Cardiac muscle cell (in vitro differentiated cells and primary cell): ENCODE measurements at regions not wholly inside any gene's neighbourhood (a gene's known extent, or its start where the extent isn't known, plus 50 kb on each side); places are given as distances from the start of the nearest gene placed in this dataset.

Experiments used
- DNase-seq, 2 donors: peaks; one replicate each; pipeline versions ENCODE4 v3.0.0 to v3.0.0-alpha.2; 2010 to 2017; ENCODE audit warnings: low read depth in 1 of 2, low spot score in 1 of 2
- H3K27ac ChIP-seq: fragments of 200-600 bp; sonication (generic); 2 replicates; pipeline ENCODE4 v1.5.1; 2016
- H3K27me3 ChIP-seq: fragments of 200-600 bp; sonication (generic); 2 replicates; pipeline ENCODE4 v1.6.0; 2016; ENCODE audit warnings: control low read depth
- H3K36me3 ChIP-seq: fragments of 200-600 bp; sonication (generic); 2 replicates; pipeline ENCODE4 v1.5.1; 2016; ENCODE audit warnings: control low read depth
- H3K4me1 ChIP-seq: fragments of 200-600 bp; sonication (generic); 2 replicates; pipeline ENCODE4 v1.8.1; 2017; ENCODE audit warnings: low read depth, mild to moderate bottlenecking, mixed run types
- H3K4me3 ChIP-seq: fragments of 200-600 bp; sonication (generic); 2 replicates; pipeline ENCODE4 v1.5.1; 2016; ENCODE audit warnings: mild to moderate bottlenecking
- H3K9me3 ChIP-seq: fragments of 200-600 bp; sonication (generic); 2 replicates; pipeline ENCODE4 v1.5.1; 2017; ENCODE audit warnings: low read depth, mild to moderate bottlenecking, control low read depth
- TF ChIP-seq, protein P1 (sequence below): IDR thresholded peaks from 2 replicates; pipeline ENCODE4 v1.5.1; 2012; ENCODE audit warnings: low read depth, mild to moderate bottlenecking, low read length

DNA sequence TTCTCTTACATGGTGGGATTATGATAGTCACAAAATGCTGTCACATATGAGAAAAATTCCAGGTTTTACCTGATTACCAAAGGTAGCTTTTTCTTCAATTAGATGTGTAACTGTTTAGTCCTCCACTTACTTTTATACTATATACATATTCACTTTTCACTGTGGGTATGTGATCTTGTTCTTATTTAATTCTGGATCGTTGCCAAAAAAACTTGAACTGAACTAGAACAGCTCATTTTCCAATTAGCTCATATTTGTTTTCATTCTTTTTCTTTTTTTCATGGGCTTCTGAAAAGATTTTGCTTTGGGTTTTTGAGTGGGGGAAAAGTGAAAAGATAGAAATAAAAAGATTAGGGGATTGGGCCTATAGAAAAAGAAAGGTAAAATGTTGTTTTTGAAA is 291.9 kb downstream of the NDFIP2 start:
- H3K4me1 ChIP-seq, result peaks cover 23% of the 10 kb centered on the region
- H3K36me3 ChIP-seq, result no peaks in the 10 kb centered on the region
- no peak overlapping the region for H3K4me3 ChIP-seq
- DNase-seq, result no peak
- TF ChIP-seq, protein P1, sequence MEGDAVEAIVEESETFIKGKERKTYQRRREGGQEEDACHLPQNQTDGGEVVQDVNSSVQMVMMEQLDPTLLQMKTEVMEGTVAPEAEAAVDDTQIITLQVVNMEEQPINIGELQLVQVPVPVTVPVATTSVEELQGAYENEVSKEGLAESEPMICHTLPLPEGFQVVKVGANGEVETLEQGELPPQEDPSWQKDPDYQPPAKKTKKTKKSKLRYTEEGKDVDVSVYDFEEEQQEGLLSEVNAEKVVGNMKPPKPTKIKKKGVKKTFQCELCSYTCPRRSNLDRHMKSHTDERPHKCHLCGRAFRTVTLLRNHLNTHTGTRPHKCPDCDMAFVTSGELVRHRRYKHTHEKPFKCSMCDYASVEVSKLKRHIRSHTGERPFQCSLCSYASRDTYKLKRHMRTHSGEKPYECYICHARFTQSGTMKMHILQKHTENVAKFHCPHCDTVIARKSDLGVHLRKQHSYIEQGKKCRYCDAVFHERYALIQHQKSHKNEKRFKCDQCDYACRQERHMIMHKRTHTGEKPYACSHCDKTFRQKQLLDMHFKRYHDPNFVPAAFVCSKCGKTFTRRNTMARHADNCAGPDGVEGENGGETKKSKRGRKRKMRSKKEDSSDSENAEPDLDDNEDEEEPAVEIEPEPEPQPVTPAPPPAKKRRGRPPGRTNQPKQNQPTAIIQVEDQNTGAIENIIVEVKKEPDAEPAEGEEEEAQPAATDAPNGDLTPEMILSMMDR, result no peak
- H3K9me3 ChIP-seq, result no peaks in the 10 kb centered on the region
- no peaks in the 10 kb centered on the region for H3K27me3 ChIP-seq
- no peak overlapping the region for H3K27ac ChIP-seq

DNA sequence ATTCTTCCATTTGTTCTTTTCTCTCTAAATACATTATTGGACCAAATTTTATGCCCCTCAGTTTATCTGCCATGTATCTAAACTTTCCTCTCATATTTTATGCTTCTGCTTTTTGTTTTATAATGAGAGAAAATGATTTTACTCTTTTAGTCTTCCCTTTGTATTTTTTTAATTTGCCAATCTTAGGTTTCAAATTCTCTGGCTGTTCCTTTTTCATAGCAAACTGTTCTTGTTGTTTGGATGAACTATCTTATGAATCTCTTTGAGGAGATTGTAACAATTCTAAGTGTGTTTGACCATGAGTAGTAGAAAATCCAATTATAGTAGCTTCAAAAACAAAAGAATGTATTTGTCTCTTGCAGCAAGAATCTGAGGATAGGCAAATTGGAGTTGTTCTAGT is 290.5 kb downstream of the NDFIP2 start:
- H3K27ac ChIP-seq, result no peak overlapping the region
- no peaks in the 10 kb centered on the region for H3K27me3 ChIP-seq
- no peak for DNase-seq
- TF ChIP-seq, protein P1, result no peak
- H3K4me1 ChIP-seq, result peaks cover 10% of the 10 kb centered on the region
- no peaks in the 10 kb centered on the region for H3K9me3 ChIP-seq
- H3K4me3 ChIP-seq, result no peak overlapping the region
- H3K36me3 ChIP-seq, result no peaks in the 10 kb centered on the region

DNA sequence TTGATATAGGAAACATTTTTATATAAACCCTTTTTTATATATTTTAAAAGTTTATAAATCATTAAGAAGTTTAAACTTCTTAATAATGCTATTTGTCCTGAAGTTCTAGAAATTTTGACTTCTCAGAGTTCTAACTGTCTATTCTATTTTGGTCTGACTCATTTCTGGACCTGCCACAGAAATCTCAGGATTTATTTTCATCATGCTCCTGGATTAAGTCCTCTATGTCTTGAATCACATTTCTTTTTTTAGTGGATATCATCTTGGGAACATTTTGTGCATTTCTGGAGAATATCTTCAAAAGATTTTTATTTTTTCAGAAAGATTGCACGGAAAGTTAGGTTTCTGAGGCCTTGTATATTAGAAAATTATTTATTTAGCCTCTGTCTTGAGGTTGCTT is 289.1 kb downstream of the NDFIP2 start:
- no peaks in the 10 kb centered on the region for H3K4me1 ChIP-seq
- no peaks in the 10 kb centered on the region for H3K27me3 ChIP-seq
- H3K27ac ChIP-seq, result no peak overlapping the region
- DNase-seq, result no peak
- no peak overlapping the region for H3K4me3 ChIP-seq
- TF ChIP-seq, protein P1, result no peak
- H3K36me3 ChIP-seq, result no peaks in the 10 kb centered on the region
- no peaks in the 10 kb centered on the region for H3K9me3 ChIP-seq

DNA sequence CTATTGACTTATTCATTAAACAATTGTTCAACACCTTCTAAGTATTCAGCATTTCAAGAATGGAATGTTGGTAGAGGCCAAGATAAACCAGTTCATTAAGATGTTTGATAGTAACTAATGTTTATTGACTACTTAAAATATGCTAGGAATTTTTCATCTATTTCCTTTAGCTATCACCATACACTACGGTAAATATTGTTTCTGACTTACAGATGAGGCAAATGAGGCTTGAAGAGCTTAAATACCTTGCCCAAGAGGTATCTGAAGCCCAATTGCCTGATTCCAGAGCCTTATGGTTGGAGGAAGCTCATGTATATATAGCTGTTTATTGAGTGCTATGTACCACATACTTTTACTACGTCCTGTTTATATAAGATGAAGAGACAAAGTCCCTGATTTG is 286.2 kb downstream of the NDFIP2 start:
- no peak overlapping the region for H3K4me3 ChIP-seq
- TF ChIP-seq, protein P1, result no peak
- no peaks in the 10 kb centered on the region for H3K9me3 ChIP-seq
- H3K36me3 ChIP-seq, result no peaks in the 10 kb centered on the region
- no peaks in the 10 kb centered on the region for H3K27me3 ChIP-seq
- DNase-seq, result peak in 1 of 2 donors; percentile 17
- no peaks in the 10 kb centered on the region for H3K4me1 ChIP-seq
- H3K27ac ChIP-seq, result no peak overlapping the region

DNA sequence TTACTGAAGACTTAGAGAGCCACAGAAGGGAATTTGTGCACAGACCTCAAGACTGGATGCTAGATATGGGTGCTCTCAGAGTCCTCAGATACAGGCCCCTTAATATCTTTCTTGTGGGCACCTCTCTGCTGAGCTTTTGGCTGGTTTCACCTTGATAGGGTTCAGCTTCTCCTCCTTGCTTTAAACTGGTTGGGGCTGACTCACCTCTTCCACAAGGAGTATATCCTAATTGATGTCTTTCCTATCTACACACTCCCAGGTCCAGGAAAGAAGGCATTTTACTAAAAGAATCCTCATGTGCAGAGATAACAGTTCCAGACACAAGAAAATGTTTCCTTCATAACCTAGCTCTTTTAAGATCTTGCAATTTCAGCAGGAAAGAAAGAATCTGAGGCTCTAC is 284.4 kb downstream of the NDFIP2 start:
- Histone ChIP-seq H3K4me1 (no peaks in the 10 kb centered on the region), H3K27me3 (no peaks in the 10 kb centered on the region), H3K27ac (no peak overlapping the region), H3K36me3 (no peaks in the 10 kb centered on the region), H3K4me3 (no peak overlapping the region), H3K9me3 (no peaks in the 10 kb centered on the region)
- DNase-seq, result no peak
- TF ChIP-seq, protein P1, result no peak
